ENCODE measurements at regions not wholly inside any gene's neighbourhood (a gene's known extent, or its start where the extent isn't known, plus 50 kb on each side); places are given as distances from the start of the nearest gene placed in this dataset.
A peak's percentile ranks its signal among the peaks of the same experiment; 100 is the strongest.
"Not testable (repeated sequence)": the region's sequence is repeated elsewhere in the genome, so short reads cannot be mapped to it uniquely, and the experiment has no call there.

DNA sequence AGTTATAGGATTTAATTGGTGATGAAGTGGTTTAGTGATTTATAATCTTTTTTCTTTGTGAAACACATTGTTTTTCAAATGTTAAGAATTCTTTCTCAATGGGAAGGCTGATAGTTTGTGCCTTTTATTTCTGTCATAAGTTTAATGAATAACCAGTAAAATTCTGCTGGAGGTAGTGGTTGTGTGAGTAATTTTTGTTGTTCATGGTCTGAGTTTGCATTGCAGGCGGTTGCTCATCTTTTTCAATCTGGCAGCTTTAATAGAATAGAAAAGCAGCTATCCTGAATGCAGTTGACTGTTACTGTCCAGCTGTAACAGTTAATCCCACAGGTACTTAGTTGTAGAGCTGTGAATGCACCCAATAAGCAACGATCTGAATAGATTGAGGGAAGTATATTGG is 215.6 kb upstream of the AFF2 start:
- peaks cover 31% of the 10 kb centered on the region for H3K4me1 Mint-ChIP-seq (ENCODE audit: low read depth)
- no peak overlapping the region for H3K27ac Mint-ChIP-seq
- no peak overlapping the region for H3K4me3 Mint-ChIP-seq
- H3K27me3 Mint-ChIP-seq (ENCODE audit: low read depth) = no peaks in the 10 kb centered on the region
- no peaks in the 10 kb centered on the region for H3K36me3 Mint-ChIP-seq (ENCODE audit: low read depth)
- peaks cover 3% of the 10 kb centered on the region for H3K9me3 Mint-ChIP-seq

DNA sequence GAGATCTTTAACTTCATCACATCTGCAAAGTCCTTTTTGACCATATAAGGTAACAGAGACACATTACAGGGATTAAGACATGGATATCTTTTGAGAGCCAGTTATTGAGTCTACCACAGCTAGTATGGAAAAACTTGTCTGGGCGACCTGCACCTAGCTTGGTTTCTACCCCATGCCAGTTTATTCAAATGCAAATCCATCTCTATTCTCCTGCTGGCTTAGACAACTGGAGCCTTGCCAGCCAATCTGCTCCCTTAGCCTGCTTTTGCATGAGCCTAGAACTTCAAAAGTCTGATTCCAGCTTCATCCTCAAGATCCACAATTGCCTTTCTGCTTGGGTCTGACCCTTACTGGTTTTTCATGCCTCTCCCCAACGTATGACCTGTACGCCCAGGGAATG is 212.0 kb upstream of the AFF2 start:
- Mint-ChIP-seq H3K27ac (no peak overlapping the region), H3K9me3 (no peaks in the 10 kb centered on the region), H3K27me3 (ENCODE audit: low read depth) (no peaks in the 10 kb centered on the region), H3K4me1 (ENCODE audit: low read depth) (peaks cover 8% of the 10 kb centered on the region), H3K4me3 (no peak overlapping the region), H3K36me3 (ENCODE audit: low read depth) (peaks cover 2% of the 10 kb centered on the region)

DNA sequence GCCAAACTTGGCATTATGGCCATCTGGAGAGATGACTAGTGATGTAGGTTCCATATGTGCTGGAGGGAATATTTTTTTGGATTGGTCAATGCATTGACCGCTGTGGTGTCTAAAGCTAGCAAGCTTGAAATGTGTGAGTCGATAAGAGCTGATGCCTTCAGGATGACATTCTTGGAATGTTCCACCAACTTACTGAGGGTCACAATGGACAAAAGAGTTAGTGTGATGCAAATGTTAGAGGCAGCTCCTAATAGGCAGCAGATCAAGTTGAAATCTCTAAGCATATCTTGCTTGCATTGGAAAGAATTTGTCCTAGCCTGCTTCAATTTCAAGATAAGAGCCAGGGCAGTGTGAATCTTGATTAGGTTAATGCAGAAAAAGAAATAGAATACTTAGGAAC is 210.4 kb upstream of the AFF2 start:
- H3K9me3 Mint-ChIP-seq = no peaks in the 10 kb centered on the region
- peaks cover 6% of the 10 kb centered on the region for H3K4me1 Mint-ChIP-seq (ENCODE audit: low read depth)
- H3K27ac Mint-ChIP-seq = no peak overlapping the region
- no peaks in the 10 kb centered on the region for H3K27me3 Mint-ChIP-seq (ENCODE audit: low read depth)
- no peak overlapping the region for H3K4me3 Mint-ChIP-seq
- H3K36me3 Mint-ChIP-seq (ENCODE audit: low read depth) = peaks cover 2% of the 10 kb centered on the region

DNA sequence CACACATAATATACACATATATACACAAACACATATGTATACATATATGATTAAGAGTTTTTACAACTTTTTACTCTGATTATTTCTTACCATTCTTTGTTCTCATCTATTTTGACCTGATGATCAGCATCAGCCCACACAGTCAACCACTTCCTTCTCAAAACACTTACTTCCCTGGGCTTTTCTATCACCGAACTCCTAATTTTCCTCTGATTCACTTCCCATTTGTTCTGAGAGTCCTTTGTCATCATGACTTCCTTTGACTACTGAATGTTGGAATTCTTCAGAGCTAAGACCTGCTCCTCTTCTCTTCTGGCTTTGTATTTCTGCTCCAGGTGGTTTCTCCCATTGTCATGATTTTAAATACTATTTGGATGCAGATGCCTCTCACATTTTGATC is 209.5 kb upstream of the AFF2 start:
- peaks cover 7% of the 10 kb centered on the region for H3K36me3 Mint-ChIP-seq (ENCODE audit: low read depth)
- H3K27me3 Mint-ChIP-seq (ENCODE audit: low read depth) = no peaks in the 10 kb centered on the region
- H3K9me3 Mint-ChIP-seq = peaks cover 6% of the 10 kb centered on the region
- H3K4me1 Mint-ChIP-seq (ENCODE audit: low read depth) = peaks cover 11% of the 10 kb centered on the region
- H3K4me3 Mint-ChIP-seq = no peak overlapping the region
- no peak overlapping the region for H3K27ac Mint-ChIP-seq

DNA sequence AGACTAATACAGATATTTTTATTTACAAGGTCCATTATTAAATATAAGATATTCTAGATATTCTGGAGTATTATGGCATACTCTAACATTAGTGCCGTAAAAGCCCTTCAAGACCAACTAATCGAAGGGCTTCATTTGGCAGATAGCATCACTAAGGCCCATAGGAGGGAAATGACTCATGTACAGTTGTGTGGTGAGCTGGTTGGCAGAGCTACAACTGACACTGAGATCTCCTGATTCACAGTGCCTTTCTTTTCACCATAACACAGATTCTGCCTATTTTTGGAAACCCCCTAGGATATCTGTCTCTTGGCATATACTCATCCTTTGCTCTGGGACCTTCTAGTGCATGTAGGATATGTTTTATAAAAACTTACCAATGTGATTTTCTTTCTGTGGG is 201.7 kb upstream of the AFF2 start:
- Mint-ChIP-seq H3K4me1 (ENCODE audit: low read depth) (peaks cover 5% of the 10 kb centered on the region), H3K4me3 (no peak overlapping the region), H3K36me3 (ENCODE audit: low read depth) (peaks cover 9% of the 10 kb centered on the region), H3K27ac (no peak overlapping the region), H3K9me3 (peaks cover 15% of the 10 kb centered on the region), H3K27me3 (ENCODE audit: low read depth) (no peaks in the 10 kb centered on the region)

DNA sequence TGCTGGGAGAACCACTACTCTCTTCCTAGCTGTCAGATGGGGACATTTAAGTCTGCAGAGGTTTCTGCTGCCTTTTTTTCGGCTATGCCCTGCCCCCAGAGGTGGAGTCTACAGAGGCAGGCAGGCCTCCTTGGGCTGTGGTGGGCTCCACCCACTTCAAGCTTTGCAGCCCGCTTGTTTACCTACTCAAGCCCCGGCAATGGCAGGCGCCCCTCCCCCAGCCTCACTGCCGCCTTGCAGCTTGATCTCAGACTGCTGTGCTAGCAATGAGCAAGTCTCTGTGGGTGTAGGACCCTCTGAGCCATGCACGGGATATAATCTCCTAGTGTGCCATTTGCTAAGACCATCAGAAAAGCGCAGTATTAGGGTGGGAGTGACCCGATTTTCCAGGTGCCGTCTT is 195.2 kb upstream of the AFF2 start:
- H3K27me3 Mint-ChIP-seq (ENCODE audit: low read depth); H3K27ac Mint-ChIP-seq; H3K36me3 Mint-ChIP-seq (ENCODE audit: low read depth); H3K4me3 Mint-ChIP-seq: not testable (repeated sequence)
- H3K9me3 Mint-ChIP-seq = peaks cover 16% of the 10 kb centered on the region
- H3K4me1 Mint-ChIP-seq (ENCODE audit: low read depth) = peaks cover 13% of the 10 kb centered on the region

DNA sequence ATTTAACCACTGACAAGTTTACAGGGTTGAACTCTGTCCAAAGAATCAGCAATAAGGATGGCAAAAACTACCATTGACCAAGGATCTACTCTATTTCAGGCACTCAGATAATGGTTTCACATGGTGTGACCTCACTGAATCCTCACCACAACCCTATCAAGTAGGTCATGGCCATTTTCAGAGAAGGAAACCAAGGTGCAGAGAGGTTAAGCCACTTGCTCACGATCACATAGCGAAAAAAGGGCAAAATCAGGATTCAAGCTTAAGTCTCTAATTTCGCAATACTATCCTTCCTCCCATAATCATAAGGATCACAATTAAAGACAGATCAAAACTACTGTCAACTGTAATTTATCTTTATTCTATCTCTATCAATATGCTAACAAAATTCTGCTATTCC is 191.0 kb upstream of the AFF2 start:
- H3K9me3 Mint-ChIP-seq = peaks cover 12% of the 10 kb centered on the region
- H3K27ac Mint-ChIP-seq = peak overlapping the region; percentile 35
- H3K27me3 Mint-ChIP-seq (ENCODE audit: low read depth) = no peaks in the 10 kb centered on the region
- H3K4me1 Mint-ChIP-seq (ENCODE audit: low read depth) = peaks cover 31% of the 10 kb centered on the region
- no peak overlapping the region for H3K4me3 Mint-ChIP-seq
- peaks cover 10% of the 10 kb centered on the region for H3K36me3 Mint-ChIP-seq (ENCODE audit: low read depth)

DNA sequence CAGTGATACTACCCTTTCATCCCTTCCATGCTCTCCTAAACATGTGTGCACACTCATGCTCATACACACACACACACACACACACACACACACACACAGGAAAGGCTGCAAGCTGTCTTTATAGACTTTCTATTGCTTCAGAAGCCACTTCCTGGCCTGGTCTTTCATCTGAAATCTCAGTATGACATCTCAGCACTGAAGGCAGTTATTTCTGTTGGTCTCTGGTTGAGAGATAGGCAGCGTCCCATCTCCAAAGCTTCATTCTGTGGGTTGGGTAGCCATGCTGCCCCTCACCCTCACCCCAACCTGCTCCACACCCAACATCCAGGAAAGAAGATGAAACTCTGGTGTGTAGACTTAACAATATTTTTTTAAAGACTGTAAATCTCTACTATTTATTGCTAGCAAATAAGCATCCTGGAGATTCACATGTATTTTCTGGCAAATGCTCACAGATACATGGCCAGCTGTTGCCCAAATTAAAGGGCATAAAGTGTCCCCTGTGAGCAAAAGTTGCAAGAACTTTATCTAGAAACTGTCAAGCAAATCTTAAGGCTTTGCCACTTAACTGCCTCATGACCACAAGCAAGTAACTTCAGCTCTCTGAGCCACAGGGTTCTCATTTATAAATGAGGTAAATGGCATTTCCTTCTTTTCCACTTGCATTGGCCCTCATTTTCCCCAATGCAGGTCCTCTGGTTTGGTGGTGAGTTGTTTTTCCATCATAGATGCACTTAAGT is 189.8 kb upstream of the AFF2 start:
- H3K4me1 Mint-ChIP-seq (ENCODE audit: low read depth) = peaks cover 31% of the 10 kb centered on the region

DNA sequence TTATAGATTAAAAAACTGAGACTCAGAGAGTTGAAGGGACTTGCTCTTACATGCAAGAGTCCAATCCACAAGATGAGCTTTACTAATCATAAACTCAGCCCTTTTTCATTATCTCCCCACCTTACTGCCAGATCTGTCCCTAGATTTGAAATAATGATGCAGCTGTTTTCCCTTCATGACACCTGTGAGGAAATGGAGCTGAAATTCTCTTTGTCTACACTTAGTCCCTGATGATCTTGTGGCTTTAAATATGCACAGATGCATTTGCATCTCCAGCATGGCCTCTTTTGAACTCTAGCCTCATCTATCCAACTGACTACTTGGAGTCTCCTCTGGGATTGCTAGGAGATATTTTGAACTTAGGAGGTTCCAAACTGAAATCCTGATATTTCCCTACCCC is 188.9 kb upstream of the AFF2 start:
- Mint-ChIP-seq H3K27ac (peak overlapping the region; percentile 38), H3K27me3 (ENCODE audit: low read depth) (no peaks in the 10 kb centered on the region), H3K9me3 (peaks cover 12% of the 10 kb centered on the region), H3K4me3 (peak overlapping the region; percentile 18), H3K4me1 (ENCODE audit: low read depth) (peaks cover 31% of the 10 kb centered on the region), H3K36me3 (ENCODE audit: low read depth) (peaks cover 10% of the 10 kb centered on the region)

More for the DNA sequence above, 189.8 kb upstream of the AFF2 start:
- peaks cover 10% of the 10 kb centered on the region for H3K36me3 Mint-ChIP-seq (ENCODE audit: low read depth)
- peak overlapping the region; percentile 89 for H3K27ac Mint-ChIP-seq
- H3K27me3 Mint-ChIP-seq (ENCODE audit: low read depth) = no peaks in the 10 kb centered on the region
- H3K4me3 Mint-ChIP-seq = peak overlapping the region; percentile 55
- H3K9me3 Mint-ChIP-seq = peaks cover 12% of the 10 kb centered on the region

DNA sequence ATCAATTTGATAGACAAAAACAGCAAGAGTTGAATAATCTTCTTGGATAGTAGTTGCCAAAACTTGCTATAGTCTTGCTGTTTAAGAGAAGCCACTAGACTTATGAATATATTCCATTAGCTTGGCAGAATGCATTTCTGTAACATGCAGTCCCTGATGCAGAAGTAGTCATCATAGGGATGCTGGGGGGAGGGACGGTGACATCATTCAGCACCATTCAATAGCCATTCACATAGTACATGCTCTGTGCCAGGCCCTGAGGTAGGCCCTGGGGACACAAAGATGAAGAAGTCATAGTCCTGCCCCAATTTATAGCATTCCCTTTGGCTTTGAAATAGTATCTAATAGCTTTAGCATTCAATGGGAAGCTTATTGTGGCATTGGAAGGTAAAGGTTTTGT is 185.5 kb upstream of the AFF2 start:
- Mint-ChIP-seq H3K9me3 (peaks cover 7% of the 10 kb centered on the region), H3K27me3 (ENCODE audit: low read depth) (no peaks in the 10 kb centered on the region), H3K36me3 (ENCODE audit: low read depth) (peaks cover 4% of the 10 kb centered on the region), H3K4me3 (no peak overlapping the region), H3K27ac (no peak overlapping the region), H3K4me1 (ENCODE audit: low read depth) (peaks cover 18% of the 10 kb centered on the region)

DNA sequence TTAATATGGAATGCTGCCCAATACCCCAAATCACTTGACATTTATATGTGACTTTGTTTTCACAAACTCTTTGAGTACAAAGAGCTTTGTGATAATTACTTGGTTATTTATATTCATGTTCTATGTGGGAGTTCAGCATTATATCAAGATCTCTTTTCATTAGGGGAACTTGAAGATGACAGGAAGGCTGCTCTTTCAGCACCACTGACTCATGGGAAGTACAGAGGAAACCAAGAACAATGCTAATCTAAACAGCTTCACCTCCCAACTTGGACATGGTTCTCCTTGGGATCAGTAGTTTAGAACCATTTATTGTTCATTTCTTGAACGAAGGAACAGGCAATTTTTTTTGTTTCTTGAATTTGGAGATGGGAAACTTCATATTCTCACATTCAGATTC is 184.0 kb upstream of the AFF2 start:
- Mint-ChIP-seq H3K27ac (no peak overlapping the region), H3K4me1 (ENCODE audit: low read depth) (peaks cover 9% of the 10 kb centered on the region), H3K4me3 (no peak overlapping the region), H3K27me3 (ENCODE audit: low read depth) (no peaks in the 10 kb centered on the region), H3K9me3 (peaks cover 8% of the 10 kb centered on the region), H3K36me3 (ENCODE audit: low read depth) (peaks cover 5% of the 10 kb centered on the region)

DNA sequence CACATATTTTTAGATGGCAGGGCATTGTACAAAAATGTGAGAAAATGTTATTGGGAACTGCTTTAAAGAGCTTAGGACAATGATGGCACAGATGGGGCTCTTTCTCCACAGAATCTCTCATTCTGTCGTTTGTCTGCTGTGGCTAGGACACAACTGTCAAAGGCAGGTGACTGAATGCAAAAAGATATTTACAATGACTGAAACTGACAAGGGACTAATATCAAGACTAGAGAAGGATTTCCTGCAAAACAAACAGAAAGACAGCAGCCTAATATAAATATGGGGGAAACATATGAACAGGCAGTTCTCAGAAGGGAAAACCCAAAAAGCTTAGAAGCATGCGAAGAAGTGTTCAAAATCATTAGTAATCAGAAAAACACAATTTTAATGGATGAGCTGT is 177.5 kb upstream of the AFF2 start:
- Mint-ChIP-seq H3K9me3 (peaks cover 21% of the 10 kb centered on the region), H3K36me3 (ENCODE audit: low read depth) (peaks cover 11% of the 10 kb centered on the region), H3K27me3 (ENCODE audit: low read depth) (no peaks in the 10 kb centered on the region), H3K27ac (no peak overlapping the region), H3K4me3 (no peak overlapping the region), H3K4me1 (ENCODE audit: low read depth) (no peaks in the 10 kb centered on the region)

DNA sequence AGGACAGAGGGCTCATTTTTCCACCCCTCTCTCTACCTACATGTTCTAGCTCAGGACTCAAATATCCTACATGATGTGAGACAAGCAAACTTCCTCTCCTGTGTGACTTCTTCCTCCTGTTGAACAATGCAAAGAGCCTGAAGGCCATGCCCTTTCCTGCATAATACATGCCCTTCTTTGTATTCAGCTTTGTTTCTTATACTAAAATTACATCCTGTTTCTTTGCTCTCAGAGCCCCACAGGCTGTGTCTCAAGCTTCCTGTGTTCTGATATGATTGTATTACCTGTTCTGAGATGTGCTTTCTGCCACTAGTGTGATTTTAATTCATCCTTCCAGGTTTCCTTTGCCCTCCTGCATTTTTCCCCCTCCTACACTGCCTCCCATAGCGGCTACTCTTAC is 166.4 kb upstream of the AFF2 start:
- Mint-ChIP-seq H3K4me3 (peak overlapping the region; percentile 9), H3K27ac (peak overlapping the region; percentile 82), H3K27me3 (ENCODE audit: low read depth) (no peaks in the 10 kb centered on the region), H3K36me3 (ENCODE audit: low read depth) (peaks cover 1% of the 10 kb centered on the region), H3K4me1 (ENCODE audit: low read depth) (peaks cover 24% of the 10 kb centered on the region), H3K9me3 (peaks cover 4% of the 10 kb centered on the region)

DNA sequence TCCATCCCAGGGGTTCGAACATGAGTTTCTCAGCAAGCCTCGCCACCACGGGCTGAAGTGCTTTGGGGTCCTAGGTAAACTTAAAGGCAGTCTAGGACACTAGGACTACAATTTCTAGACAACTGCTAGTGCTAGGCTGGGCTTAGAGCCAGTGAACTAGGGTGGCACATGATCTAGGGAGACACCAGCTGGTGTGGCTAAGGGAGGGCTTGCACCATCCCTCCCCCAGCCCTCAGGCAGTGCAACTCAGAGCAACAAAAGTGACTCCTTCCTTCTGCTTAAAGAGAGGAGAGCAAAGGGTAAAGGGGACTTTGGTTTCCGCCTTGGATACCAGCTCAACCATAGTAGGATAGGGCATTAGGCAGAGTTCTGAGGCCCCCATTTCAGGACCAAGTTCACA is 162.5 kb upstream of the AFF2 start:
- H3K9me3 Mint-ChIP-seq = peaks cover 12% of the 10 kb centered on the region
- no peaks in the 10 kb centered on the region for H3K27me3 Mint-ChIP-seq (ENCODE audit: low read depth)
- H3K36me3 Mint-ChIP-seq (ENCODE audit: low read depth) = peaks cover 3% of the 10 kb centered on the region
- no peak overlapping the region for H3K4me3 Mint-ChIP-seq
- peaks cover 32% of the 10 kb centered on the region for H3K4me1 Mint-ChIP-seq (ENCODE audit: low read depth)
- H3K27ac Mint-ChIP-seq = no peak overlapping the region

DNA sequence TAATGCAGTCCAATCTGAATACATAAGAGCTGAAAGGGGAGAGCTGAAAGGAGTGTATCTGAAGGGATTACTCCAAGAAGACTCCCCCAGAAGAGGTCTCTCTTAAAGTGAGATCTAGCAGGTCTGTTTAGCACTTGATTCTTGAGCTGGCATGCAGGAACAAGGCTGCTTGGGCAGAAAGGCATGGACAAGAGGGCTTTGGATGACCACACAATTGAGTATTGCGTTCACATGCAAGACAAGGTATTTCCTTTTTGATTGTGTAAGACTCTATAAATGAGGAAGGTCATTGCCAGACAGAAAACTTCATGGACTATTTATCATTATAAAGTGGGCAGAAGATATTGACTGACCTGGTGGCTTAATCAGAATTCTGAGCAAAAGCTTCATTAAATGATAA is 145.5 kb upstream of the AFF2 start:
- Mint-ChIP-seq H3K27me3 (ENCODE audit: low read depth) (no peaks in the 10 kb centered on the region), H3K9me3 (peaks cover 4% of the 10 kb centered on the region), H3K27ac (no peak overlapping the region), H3K4me1 (ENCODE audit: low read depth) (no peaks in the 10 kb centered on the region), H3K4me3 (no peak overlapping the region), H3K36me3 (ENCODE audit: low read depth) (no peaks in the 10 kb centered on the region)

DNA sequence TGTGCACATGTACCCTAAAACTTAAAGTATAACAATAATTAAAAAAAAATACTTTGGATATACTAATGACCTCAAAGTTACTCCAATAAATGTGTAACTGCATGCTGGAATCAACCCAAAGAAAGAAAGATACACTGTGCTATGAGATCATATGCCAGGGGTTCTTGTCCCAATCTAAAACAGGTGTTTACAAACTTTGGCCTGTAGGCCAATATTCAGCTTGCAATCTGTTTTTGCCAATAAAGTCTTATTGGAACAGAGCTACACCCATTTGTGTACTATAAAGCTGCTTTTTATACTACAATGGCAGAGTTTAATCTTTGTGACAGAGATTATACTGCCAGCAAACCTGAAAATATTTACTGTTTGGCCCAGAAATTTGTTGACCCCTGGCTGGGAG is 138.8 kb upstream of the AFF2 start:
- Mint-ChIP-seq H3K9me3 (no peaks in the 10 kb centered on the region), H3K4me3 (no peak overlapping the region), H3K4me1 (ENCODE audit: low read depth) (no peaks in the 10 kb centered on the region), H3K27me3 (ENCODE audit: low read depth) (no peaks in the 10 kb centered on the region), H3K27ac (no peak overlapping the region), H3K36me3 (ENCODE audit: low read depth) (no peaks in the 10 kb centered on the region)

Data from T-helper 1 cell treated with Interleukin-12 subunit alpha and Interleukin-12 subunit beta and Interleukin-4 antibody, amounts not matched to agents 30 μg/mL and 1 μg/mL, for 36 hours (primary cell).